PC-9 (cell line): ENCODE measurements at regions not wholly inside any gene's neighbourhood (a gene's known extent, or its start where the extent isn't known, plus 50 kb on each side); places are given as distances from the start of the nearest gene placed in this dataset.

Experiments used
- CTCF ChIP-seq: fragments of 200-600 bp; sonication (generic); conservative IDR thresholded peaks from 2 replicates; pipeline ENCODE4 v1.6.1; 2017; ENCODE audit warnings: mixed run types, antibody characterized with exemption, mild to moderate bottlenecking, moderate library complexity
- EZH2 ChIP-seq: fragments of 200-600 bp; sonication (generic); IDR thresholded peaks from 2 replicates; pipeline ENCODE4 v1.8.0; 2017; ENCODE audit warnings: antibody characterized with exemption, low read depth

- no peak for TF ChIP-seq CTCF
- no peak for TF ChIP-seq EZH2
Observed at GRCh38 chr5:174556756-174557155, 167.6 kb upstream of the MSX2 start.
